ENCODE measurements at regions not wholly inside any gene's neighbourhood (a gene's known extent, or its start where the extent isn't known, plus 50 kb on each side); places are given as distances from the start of the nearest gene placed in this dataset.
A peak's percentile ranks its signal among the peaks of the same experiment; 100 is the strongest.
"Not testable (repeated sequence)": the region's sequence is repeated elsewhere in the genome, so short reads cannot be mapped to it uniquely, and the experiment has no call there.

GRCh38 chr9:96152550-96152949 is 149.4 kb downstream of the HSD17B3 start:
- Mint-ChIP-seq H3K9me3 (no peaks in the 10 kb centered on the region), H3K36me3 (ENCODE audit: insufficient read depth) (no peaks in the 10 kb centered on the region), H3K27me3 (peaks cover 3% of the 10 kb centered on the region), H3K4me1 (peaks cover 13% of the 10 kb centered on the region), H3K4me3 (no peak overlapping the region), H3K27ac (ENCODE audit: low read depth) (no peak overlapping the region)
- ATAC-seq (replicated peaks; ENCODE audit: extremely low read depth, poor library complexity, severe bottlenecking): no peak
- DNase-seq (ENCODE audit: low spot score in 2 of 2): no peak

GRCh38 chr9:96150324-96151227 is 151.4 kb downstream of the HSD17B3 start:
- ATAC-seq (replicated peaks; ENCODE audit: extremely low read depth, poor library complexity, severe bottlenecking) (peak; percentile 94), DNase-seq (ENCODE audit: low spot score in 2 of 2) (peak in 1 of 2 donors; percentile 27)
- H3K27ac Mint-ChIP-seq (ENCODE audit: low read depth): peak overlapping the region; percentile 33
- H3K4me3 Mint-ChIP-seq: peak overlapping the region; percentile 72
- H3K36me3 Mint-ChIP-seq (ENCODE audit: insufficient read depth): no peaks in the 10 kb centered on the region
- peaks cover 22% of the 10 kb centered on the region for H3K4me1 Mint-ChIP-seq
- no peaks in the 10 kb centered on the region for H3K9me3 Mint-ChIP-seq
- peaks cover 23% of the 10 kb centered on the region for H3K27me3 Mint-ChIP-seq

- DNase-seq (ENCODE audit: low spot score in 2 of 2) (no peak), ATAC-seq (replicated peaks; ENCODE audit: extremely low read depth, poor library complexity, severe bottlenecking) (peak; percentile 6)
- peak overlapping the region; percentile 33 for H3K27ac Mint-ChIP-seq (ENCODE audit: low read depth)
- H3K27me3 Mint-ChIP-seq: peaks cover 32% of the 10 kb centered on the region
- H3K9me3 Mint-ChIP-seq: no peaks in the 10 kb centered on the region
- no peaks in the 10 kb centered on the region for H3K36me3 Mint-ChIP-seq (ENCODE audit: insufficient read depth)
- H3K4me3 Mint-ChIP-seq: peak overlapping the region; percentile 72
- peaks cover 22% of the 10 kb centered on the region for H3K4me1 Mint-ChIP-seq
Observed at GRCh38 chr9:96149533-96150280, 152.3 kb downstream of the HSD17B3 start.

GRCh38 chr9:96148634-96149532 is 153.1 kb downstream of the HSD17B3 start:
- no peak for DNase-seq (ENCODE audit: low spot score in 2 of 2)
- Mint-ChIP-seq H3K4me3 (peak overlapping the region; percentile 72), H3K36me3 (ENCODE audit: insufficient read depth) (no peaks in the 10 kb centered on the region), H3K9me3 (no peaks in the 10 kb centered on the region), H3K27ac (ENCODE audit: low read depth) (no peak overlapping the region), H3K27me3 (peaks cover 40% of the 10 kb centered on the region), H3K4me1 (peaks cover 22% of the 10 kb centered on the region)
- ATAC-seq (replicated peaks; ENCODE audit: extremely low read depth, poor library complexity, severe bottlenecking): no peak

GRCh38 chr9:96147029-96147428 is 154.9 kb downstream of the HSD17B3 start:
- peaks cover 40% of the 10 kb centered on the region for H3K27me3 Mint-ChIP-seq
- ATAC-seq (replicated peaks; ENCODE audit: extremely low read depth, poor library complexity, severe bottlenecking); H3K27ac Mint-ChIP-seq (ENCODE audit: low read depth); H3K36me3 Mint-ChIP-seq (ENCODE audit: insufficient read depth); H3K4me3 Mint-ChIP-seq; H3K9me3 Mint-ChIP-seq; DNase-seq (ENCODE audit: low spot score in 2 of 2): not testable (repeated sequence)
- peaks cover 22% of the 10 kb centered on the region for H3K4me1 Mint-ChIP-seq

- DNase-seq (ENCODE audit: low spot score in 2 of 2) (no peak), ATAC-seq (replicated peaks; ENCODE audit: extremely low read depth, poor library complexity, severe bottlenecking) (no peak)
- no peak overlapping the region for H3K4me3 Mint-ChIP-seq
- peaks cover 39% of the 10 kb centered on the region for H3K27me3 Mint-ChIP-seq
- no peaks in the 10 kb centered on the region for H3K9me3 Mint-ChIP-seq
- peaks cover 1% of the 10 kb centered on the region for H3K4me1 Mint-ChIP-seq
- no peaks in the 10 kb centered on the region for H3K36me3 Mint-ChIP-seq (ENCODE audit: insufficient read depth)
- H3K27ac Mint-ChIP-seq (ENCODE audit: low read depth): no peak overlapping the region
Observed at GRCh38 chr9:96141666-96142065, 160.3 kb downstream of the HSD17B3 start.

GRCh38 chr9:96141128-96141474 is 160.9 kb downstream of the HSD17B3 start:
- DNase-seq (ENCODE audit: low spot score in 2 of 2) (no peak), ATAC-seq (replicated peaks; ENCODE audit: extremely low read depth, poor library complexity, severe bottlenecking) (no peak)
- Mint-ChIP-seq H3K36me3 (ENCODE audit: insufficient read depth) (no peaks in the 10 kb centered on the region), H3K27ac (ENCODE audit: low read depth) (no peak overlapping the region), H3K4me1 (no peaks in the 10 kb centered on the region), H3K27me3 (peaks cover 34% of the 10 kb centered on the region), H3K4me3 (no peak overlapping the region), H3K9me3 (no peaks in the 10 kb centered on the region)

GRCh38 chr9:96140296-96141127 is 161.5 kb downstream of the HSD17B3 start:
- Mint-ChIP-seq H3K4me1 (no peaks in the 10 kb centered on the region), H3K27ac (ENCODE audit: low read depth) (no peak overlapping the region), H3K36me3 (ENCODE audit: insufficient read depth) (no peaks in the 10 kb centered on the region), H3K9me3 (no peaks in the 10 kb centered on the region), H3K4me3 (no peak overlapping the region), H3K27me3 (peaks cover 28% of the 10 kb centered on the region)
- ATAC-seq (replicated peaks; ENCODE audit: extremely low read depth, poor library complexity, severe bottlenecking) (no peak), DNase-seq (ENCODE audit: low spot score in 2 of 2) (no peak)

- no peaks in the 10 kb centered on the region for H3K36me3 Mint-ChIP-seq (ENCODE audit: insufficient read depth)
- DNase-seq (ENCODE audit: low spot score in 2 of 2): no peak
- H3K27ac Mint-ChIP-seq (ENCODE audit: low read depth): no peak overlapping the region
- H3K4me3 Mint-ChIP-seq: no peak overlapping the region
- ATAC-seq (replicated peaks; ENCODE audit: extremely low read depth, poor library complexity, severe bottlenecking): no peak
- H3K9me3 Mint-ChIP-seq: no peaks in the 10 kb centered on the region
- no peaks in the 10 kb centered on the region for H3K4me1 Mint-ChIP-seq
- H3K27me3 Mint-ChIP-seq: peaks cover 20% of the 10 kb centered on the region
Observed at GRCh38 chr9:96139592-96140295, 162.2 kb downstream of the HSD17B3 start.

- H3K4me1 Mint-ChIP-seq: no peaks in the 10 kb centered on the region
- DNase-seq (ENCODE audit: low spot score in 2 of 2) (no peak), ATAC-seq (replicated peaks; ENCODE audit: extremely low read depth, poor library complexity, severe bottlenecking) (no peak)
- peaks cover 15% of the 10 kb centered on the region for H3K27me3 Mint-ChIP-seq
- no peak overlapping the region for H3K27ac Mint-ChIP-seq (ENCODE audit: low read depth)
- no peak overlapping the region for H3K4me3 Mint-ChIP-seq
- H3K9me3 Mint-ChIP-seq: no peaks in the 10 kb centered on the region
- no peaks in the 10 kb centered on the region for H3K36me3 Mint-ChIP-seq (ENCODE audit: insufficient read depth)
Observed at GRCh38 chr9:96138616-96139015, 163.4 kb downstream of the HSD17B3 start.

- H3K27ac Mint-ChIP-seq (ENCODE audit: low read depth): peak overlapping the region; percentile 38
- H3K4me1 Mint-ChIP-seq: no peaks in the 10 kb centered on the region
- ATAC-seq (replicated peaks; ENCODE audit: extremely low read depth, poor library complexity, severe bottlenecking): no peak
- H3K4me3 Mint-ChIP-seq: peak overlapping the region; percentile 52
- DNase-seq (ENCODE audit: low spot score in 2 of 2): no peak
- H3K36me3 Mint-ChIP-seq (ENCODE audit: insufficient read depth): no peaks in the 10 kb centered on the region
- peaks cover 2% of the 10 kb centered on the region for H3K9me3 Mint-ChIP-seq
- H3K27me3 Mint-ChIP-seq: peaks cover 21% of the 10 kb centered on the region
Observed at GRCh38 chr9:96137671-96138429, 164.1 kb downstream of the HSD17B3 start.
